NCI-H187 (cell line): ENCODE measurements at regions not wholly inside any gene's neighbourhood (a gene's known extent, or its start where the extent isn't known, plus 50 kb on each side); places are given as distances from the start of the nearest gene placed in this dataset.

Experiments used
- DNase-seq, 2 experiments: peaks; one replicate each; lab custom pipeline; 2025; lab: John Stamatoyannopoulos, UW

DNA sequence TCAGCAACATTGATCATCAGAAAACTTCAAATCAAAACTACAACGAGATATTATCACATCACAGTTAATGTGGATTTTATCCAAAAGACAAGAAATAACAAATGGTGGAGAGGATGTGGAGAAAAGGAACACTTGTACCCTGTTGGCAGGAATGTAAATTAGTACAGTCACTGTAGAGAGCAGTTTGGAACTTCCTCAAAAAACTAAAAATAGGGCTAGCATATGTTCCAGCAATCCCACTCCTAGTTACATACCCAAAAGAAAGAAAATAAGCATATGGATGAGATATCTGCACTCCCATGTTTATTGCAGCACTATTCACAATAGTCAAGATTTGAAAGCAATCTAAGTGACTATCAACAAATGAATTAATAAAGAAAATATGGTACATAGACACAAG lies 887.7 kb upstream of the MAN1A1 start:
- DNase-seq = no peak

DNA sequence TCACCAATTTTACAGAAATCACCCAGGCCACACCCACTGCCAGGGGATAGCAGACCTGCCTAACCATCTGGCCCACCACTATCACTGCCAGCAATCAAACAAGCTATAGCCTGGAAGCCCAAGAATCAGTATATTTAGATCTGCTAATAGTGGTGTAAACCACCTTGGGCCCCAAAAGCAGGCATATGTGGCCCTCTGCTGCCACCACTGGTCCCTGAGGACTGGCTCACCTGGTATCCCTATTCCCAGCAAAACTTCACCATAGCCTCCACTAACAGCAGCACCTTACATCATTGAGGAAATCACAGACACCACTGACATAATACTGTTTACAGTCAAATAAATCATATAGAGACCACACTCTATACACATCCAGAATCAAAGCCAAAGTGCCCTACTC lies 880.4 kb upstream of the MAN1A1 start:
- DNase-seq = no peak

DNA sequence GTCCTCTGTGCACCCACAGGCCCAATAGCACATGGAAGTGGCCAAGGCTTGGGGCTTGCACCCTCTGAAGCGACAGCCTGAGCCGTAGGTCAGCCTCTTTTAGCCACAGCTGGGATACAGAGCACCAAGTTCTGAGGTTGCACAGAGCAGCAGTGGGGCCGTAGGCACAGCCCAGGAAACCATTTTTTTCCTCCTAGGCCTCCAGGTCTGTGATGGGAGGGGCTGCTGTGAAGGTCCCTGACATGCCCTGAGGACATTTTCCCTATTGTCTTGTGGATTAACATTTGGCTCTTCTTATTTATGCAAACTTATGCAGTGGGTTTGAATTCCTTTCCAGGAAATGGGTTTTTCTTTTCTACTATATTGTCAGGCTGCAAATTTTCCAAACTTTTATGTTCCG lies 878.7 kb upstream of the MAN1A1 start:
- no peak for DNase-seq

DNA sequence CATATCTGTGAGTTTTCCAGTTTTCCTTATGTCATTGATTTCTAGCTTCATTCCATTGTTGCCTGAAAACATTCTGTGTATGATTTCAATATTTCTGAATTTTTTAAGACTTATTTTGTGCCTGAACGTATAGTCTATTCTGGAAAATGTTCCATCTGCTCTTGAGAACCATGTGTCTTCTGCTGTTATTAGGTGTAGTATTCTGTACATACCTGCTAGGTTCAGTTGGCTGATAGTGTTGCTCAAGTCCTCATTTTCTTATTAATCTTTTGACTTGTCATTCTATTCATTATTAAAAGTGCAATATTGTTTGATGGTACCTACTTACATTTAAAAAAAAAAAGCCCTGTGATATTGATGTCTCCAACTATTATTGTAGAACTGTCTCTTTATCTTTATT lies 869.8 kb upstream of the MAN1A1 start:
- no peak for DNase-seq

DNA sequence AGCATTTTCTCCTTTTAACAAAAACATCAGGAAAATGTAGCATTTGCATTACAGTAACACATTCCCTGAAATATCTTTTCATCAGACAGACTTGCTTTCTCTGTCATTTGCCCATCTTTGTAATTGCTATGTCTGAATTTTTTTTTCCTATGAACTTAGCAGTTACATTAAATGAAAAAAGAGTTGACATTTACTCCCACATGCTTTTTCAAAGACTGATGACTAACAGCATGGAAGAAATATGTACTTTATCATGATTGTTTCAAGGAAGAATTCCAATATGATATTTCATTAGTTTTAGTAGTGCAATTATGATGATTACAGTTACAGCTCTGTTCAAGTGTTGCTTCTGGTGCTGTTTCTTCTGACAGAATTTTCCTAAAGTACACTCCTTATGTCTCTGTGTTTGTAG lies 864.5 kb upstream of the MAN1A1 start:
- DNase-seq = no peak

DNA sequence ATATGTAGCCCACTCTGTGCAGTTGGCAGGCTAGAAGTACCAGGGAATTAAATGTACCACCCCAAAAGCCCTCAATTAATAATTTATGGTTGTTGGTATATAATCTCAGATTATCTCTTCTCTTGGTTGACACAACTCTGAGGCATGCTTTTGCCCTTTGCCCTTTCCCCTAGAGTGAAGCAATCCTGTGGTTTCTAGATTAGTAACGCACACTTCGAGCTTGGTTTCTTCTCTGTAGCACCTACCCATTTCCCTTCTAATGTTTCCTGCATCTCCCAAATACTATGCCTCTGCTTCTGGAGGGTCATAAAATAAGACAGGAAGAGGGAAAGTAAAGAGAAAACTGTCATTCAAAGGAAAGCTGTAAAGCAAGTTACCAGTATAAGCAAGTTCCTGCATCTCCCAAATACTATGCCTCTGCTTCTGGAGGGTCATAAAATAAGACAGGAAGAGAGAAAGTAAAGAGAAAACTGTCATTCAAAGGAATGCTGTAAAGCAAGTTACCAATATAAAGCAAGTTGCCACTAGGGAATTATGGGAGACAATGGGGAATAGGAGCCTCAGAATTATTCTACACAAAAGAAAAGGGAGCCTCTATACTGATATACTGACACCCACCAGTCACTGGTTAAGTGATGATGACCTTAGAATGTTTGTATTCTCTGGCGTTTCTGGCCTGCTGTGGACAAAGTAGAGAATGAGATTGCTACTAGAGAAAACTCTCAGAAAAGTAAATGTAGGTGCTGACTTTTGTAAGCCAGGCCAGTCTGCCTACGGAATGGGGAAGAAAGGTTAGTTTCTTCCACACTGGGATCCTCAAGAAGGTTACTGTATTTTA lies 862.6 kb upstream of the MAN1A1 start:
- DNase-seq = no peak

DNA sequence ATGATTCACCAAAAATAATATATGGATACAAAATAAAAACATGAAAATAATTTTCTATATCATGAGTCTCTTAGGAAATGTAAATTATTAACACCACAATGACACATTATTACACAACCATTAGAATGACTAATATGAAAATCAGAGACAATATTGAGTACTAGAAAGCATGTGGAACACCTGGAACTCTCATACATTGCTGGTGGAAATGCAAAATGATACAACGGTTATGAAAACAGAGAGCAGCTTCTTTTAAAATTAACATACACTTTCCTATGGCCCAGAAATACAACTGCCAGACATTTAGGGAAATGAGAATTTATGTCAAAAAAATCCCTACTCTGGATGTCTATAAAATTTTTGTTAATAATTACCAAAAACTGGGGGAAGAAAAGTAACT lies 853.3 kb upstream of the MAN1A1 start:
- no peak for DNase-seq

DNA sequence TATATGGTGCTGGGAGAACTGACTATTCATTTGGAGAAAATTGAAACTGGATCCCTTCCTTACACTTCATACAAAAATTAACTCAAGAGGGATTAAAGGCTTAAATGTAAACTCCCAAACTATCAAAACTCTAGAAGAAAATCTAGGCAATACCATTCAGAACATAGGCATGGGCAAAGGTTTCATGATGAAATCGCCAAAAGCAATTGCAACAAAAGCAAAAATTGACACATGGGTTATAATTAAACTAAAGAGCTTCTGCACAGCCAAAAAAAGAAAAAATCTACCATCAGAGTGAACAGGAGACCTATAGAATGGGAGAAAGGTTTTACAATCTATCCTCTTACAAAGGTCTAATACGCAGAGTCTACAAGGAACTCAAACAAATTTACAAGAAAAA lies 851.3 kb upstream of the MAN1A1 start:
- DNase-seq = no peak

DNA sequence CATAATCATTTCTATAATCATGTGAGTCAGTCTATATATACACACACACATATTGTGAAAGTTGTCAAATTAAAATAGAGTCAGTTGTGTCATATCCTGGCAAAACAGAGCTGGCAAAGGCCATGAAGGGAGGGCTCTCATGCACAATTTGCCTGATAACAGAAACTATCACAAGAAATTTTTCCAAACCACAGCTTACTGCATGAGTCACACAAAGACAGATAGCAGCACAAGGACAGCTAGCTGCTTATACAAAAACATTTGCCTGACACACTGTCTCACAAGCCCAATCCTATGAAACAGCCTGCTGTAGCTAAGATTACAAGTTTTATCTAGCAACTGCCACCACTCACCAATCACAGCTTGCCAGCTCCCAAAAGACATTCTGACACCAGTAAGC lies 848.5 kb upstream of the MAN1A1 start:
- no peak for DNase-seq

DNA sequence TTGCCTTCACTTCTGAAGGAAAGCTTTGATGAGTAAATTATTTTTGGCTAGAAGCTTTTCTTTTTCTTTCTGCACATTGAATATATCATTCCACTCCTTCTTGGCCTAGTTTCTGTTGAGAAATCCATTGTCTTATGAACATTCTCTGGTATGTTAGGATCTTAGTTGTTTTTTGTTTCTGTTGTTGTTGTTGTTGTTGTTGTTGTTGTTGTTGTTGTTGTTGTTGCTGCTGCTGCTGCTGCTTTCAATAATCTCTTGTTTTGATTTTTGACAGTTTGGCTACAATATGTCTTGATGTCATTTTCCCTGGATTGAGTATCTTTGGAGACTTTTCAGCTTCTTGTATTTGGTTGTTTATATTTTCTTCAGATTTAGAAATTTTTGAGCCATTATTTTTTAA lies 836.5 kb upstream of the MAN1A1 start:
- DNase-seq = no peak

DNA sequence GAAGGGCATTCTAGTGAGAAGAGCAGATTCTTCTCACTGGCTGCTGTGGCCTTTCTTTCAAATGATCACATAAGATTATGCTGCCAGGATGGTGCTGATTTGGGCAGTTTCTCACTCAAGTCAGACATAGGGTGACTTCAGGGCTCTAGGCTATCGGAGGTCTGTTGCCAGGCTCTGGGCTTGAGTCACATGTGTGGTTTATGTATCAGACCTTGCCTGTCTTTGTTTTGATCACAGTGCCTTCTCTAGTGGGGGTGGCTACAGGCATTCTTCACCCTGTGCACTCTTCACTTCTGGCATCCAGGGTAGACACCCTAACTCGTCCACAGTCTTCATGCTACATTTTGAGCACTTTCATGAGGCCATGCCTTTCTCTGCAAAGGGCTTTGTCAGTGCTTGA lies 823.7 kb upstream of the MAN1A1 start:
- no peak for DNase-seq

DNA sequence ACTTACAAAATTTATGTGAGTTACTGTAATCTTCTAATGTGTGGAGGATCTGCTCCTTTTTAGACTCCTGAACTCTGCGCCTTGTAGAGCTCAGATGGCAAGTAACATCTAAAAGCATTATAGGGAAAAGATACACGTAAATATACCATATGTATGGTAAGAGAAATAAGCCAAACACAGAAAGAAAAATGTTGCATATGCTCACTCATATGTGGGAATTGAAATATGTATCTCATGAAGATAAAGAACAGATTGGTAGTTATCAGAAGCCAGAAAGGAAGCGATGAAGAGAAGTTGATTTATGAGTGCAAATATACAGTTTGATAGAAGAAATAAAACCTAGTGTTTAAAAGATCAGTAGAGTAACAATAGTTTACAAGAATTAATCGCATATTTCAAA lies 815.0 kb upstream of the MAN1A1 start:
- DNase-seq = no peak

DNA sequence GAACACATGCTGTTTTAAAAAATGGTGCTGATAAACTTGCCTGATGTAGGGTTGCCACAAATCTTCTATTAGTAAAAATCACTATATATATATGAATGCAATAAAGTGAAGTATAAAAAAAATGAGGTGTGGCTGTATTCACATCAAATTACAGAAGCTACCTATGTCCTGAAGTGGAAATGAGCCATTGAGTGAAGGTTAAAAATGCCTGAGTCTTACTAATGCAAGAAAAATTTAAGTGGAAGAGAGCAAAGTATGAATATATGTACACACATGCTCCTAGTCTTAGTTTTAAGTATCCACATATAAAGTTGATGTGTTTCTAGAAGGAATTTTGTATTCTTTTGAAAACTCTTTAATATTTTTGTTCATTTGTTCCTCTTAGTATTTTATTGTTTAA lies 808.3 kb upstream of the MAN1A1 start:
- no peak for DNase-seq

DNA sequence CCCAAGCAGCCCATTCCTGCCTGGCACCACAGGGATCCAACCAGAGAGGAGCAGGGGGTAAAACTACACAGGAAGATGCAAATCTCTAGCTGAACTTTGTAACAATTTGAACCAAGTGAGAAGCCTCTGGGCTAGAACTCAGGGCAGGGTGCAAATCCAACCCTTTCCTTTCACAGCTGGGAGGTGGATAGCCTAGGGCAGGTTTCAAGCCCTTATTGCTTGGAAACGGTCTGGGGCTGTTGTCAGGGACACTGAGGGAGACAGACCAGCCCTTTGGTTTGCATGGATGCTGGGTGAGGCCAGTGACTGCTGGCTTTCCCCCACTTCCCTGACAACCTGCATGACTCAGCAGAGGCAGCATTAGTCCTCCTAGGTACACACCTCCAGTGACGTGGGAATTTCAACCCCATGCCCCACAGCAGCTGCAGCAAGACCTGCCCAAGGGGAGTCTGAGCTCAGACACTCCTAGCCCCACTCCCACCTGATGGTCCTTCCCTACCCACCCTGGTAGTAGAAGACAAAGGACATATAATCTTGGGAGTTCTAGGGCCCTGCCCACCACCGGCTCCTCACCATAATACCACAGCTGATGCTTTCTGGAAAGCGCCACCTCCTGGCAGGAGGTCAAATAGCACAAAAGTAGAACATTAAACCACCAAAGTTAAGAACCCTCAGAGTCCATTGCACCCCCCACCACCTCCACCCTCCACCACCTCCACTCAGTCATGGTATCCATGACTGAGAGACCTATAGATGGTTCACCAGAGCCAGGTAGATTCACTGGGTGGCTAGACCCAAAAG lies 797.7 kb upstream of the MAN1A1 start:
- no peak for DNase-seq

DNA sequence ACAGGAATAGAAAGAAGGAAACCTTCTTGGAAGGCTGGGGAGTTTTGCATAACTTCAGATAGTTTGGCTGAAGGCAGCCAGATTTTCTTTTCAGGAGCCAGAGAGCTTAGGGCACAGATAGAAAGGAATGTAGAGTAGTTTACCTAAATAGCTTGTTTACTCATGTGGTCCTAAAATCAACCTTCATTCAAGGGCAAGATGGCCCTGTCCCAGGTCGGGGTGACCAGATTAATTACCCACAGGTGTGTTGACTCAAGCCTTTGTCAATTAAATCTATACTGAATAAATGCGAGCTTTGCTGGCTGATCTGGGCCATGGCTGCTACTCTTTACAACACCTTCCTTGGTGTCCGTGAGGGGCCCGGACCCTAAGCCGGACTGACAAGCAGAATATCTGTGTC lies 792.0 kb upstream of the MAN1A1 start:
- DNase-seq = no peak

DNA sequence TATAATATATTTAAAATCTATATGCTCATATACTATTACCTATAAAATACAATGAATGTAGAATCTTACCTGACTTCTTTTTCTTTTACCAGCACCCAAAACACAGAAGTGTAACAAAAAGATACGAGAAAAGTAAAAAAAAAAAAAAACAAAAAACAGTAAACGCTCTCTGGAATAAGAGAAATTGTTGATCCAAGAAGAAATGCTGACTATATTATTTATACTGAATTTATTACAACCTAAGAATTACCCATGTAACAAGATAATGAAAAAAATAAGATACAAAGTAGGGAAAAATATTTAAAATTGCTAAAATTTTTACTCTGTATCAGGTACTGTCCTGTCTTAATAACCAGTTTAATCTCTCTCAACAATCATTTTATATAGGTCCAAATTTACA lies 787.9 kb upstream of the MAN1A1 start:
- no peak for DNase-seq

DNA sequence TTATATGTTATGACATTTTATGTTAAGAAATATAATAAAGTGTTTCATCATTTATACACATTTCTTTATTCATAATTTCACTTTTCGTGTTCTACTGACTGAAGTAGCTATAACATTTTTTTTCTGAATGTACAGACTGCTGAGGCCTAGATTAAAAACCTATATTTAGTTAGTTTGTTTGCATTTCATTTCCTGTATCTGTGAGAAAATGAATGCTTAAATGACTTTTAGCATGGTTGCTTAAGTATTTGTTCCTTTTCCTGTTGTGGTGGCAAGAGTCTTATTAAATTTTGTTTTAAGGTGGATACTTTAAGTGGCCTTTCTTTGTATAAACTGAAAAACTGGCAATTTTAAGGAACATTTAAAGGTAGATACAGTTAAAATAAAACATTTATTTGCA lies 779.7 kb upstream of the MAN1A1 start:
- DNase-seq = no peak

DNA sequence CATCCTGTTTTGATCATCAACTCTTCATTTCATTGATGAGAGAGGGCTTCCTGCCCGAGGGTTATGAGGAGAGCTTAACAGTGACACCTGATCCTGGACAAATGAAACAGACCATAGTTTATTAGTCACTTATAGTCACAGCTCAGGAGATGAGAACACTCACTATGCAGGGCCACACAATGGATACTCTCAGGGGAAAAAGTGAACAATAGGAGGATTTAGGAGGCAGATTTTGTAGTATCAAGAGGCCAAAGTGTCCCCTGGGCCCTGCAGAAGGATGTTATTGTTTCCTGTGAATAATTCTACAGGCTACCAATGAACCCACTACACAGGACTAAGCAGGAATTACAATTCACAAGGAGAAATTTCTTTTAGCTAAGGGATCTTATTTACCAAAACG lies 772.8 kb upstream of the MAN1A1 start:
- peak in 1 of 2 experiments; percentile 4 for DNase-seq

DNA sequence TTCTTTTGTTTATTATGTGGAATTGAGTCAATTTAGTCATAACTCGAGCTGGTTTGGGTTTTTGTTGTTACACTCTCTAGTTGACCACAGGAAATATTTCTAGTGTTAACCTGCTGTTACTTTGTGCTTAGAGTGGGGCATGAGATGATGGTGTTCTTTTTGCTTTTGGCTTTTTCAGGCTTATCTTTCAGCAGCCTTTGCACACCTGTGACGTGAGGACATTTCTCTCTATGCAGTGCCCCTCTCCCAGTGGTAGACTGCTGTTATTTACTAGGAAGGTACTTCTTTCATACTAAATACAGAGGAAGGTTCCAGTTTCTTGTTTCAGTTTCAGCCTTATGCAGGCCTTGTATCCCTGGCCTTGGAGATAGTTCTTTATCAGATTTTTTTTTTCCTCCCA lies 766.8 kb upstream of the MAN1A1 start:
- no peak for DNase-seq

DNA sequence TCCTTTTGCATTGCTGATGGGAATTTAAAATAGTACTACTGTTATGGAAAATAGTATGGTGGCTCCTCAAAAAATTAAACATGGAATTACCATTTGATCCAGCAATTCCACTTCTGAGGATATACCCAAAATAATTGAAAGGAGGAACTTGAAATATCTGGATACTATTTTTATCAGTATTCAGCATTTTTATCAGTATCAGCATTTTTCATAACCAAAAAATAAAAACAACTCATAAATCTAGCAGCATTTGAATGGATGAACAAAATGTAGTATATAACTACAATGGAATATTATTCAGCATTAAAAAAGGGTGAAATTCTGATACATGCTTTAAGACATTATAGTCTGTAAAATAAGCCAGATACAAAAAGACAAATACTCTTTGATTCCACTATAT lies 763.4 kb upstream of the MAN1A1 start:
- no peak for DNase-seq

DNA sequence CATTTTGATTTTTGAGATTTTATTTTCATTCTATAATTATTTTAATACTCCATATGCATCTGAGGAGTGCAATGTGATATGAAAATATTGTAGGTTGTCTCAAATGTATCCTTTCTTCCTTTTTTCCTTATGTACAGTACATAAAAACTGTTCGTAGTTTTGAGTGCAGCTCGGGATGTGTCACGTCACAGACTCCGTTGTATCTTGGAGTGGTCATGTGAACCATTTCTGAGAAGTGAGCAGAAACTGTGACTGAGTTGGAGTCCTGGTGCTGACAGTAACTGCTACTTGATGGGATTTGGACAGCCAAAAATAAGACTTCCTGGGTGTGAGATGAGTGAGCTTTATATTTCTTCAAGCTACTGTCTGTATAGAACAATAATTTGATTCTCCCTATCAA lies 761.4 kb upstream of the MAN1A1 start:
- no peak for DNase-seq

DNA sequence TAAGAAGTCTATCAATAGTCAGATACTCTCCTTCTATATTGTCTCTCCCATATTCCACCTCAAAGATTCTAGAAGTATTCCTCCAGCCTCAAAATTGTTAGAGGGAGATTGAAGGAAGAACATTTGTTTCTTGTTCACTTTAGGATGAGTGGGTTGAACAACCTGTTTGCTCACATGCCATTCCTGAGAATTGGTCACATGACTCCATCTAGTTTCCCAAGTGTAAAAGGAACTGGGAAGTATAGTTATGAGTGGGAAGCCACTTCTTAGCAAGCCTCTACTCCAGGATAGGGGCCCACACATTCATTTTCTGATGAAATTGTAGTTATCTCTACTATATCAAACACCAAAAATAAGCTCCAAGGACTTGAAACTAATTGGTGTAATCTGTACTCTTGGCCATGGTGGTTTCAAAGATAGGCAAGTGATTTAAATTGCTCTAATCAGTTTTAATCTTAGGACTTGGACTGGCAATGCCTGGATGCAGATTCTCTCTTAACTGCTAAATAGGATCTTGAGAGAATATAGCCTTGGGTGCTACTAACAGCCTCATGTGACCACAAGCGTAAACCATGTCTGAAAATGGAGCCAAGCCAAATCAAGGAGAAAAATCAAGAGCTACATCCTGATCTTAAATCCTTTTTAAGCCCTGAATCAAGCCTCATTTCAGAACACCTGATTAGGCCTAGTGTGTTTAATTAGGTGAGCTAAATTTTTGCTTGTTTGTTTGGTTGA lies 758.7 kb upstream of the MAN1A1 start:
- DNase-seq = no peak

DNA sequence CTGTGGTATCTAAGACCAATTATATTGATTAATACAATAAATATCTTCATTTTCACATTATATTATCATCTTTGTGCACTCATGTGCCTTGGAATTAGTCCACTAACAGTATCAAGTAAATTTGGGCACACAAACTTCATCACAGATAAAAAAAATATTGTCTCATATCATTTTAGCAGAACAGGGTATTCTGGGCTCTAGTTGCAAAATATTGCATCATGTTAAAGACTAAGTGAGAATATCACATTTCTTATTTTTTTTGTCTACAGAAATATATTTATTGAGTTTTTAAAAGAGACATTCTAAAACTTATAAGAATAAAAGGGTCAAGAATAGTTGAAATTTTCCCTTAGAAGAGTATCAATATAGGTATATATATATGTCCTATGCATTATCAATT lies 754.1 kb upstream of the MAN1A1 start:
- DNase-seq = no peak
